Activated naive CD4-positive, alpha-beta T cell treated with anti-CD3 and anti-CD28 coated beads, Interleukin-2, amount 10 ng/mL, durations not matched to agents 7 days and 5 days (primary cell): ENCODE measurements at regions not wholly inside any gene's neighbourhood (a gene's known extent, or its start where the extent isn't known, plus 50 kb on each side); places are given as distances from the start of the nearest gene placed in this dataset.

ENCODE experiments used
- CTCF ChIA-PET: fragments of 350-600 bp; sonication (Branson Sonifier 250); formaldehyde crosslinking; loops from one replicate; lab custom pipeline; 2021; ENCODE audit warnings: antibody characterized with exemption; lab: Charles Lee
- DNase-seq: peaks from one replicate; pipeline ENCODE4 v3.0.0-alpha.2; 2020
- H3K27ac Mint-ChIP-seq: one replicate; pipeline ENCODE4 v1.8.0; 2021; ENCODE audit warnings: mild to moderate bottlenecking, moderate library complexity, mixed read lengths
- H3K27me3 Mint-ChIP-seq: one replicate; pipeline ENCODE4 v1.8.0; 2021; ENCODE audit warnings: mild to moderate bottlenecking, mixed read lengths
- H3K36me3 Mint-ChIP-seq: one replicate; pipeline ENCODE4 v1.8.0; 2021; ENCODE audit warnings: mixed read lengths
- H3K4me1 Mint-ChIP-seq: one replicate; pipeline ENCODE4 v1.8.0; 2021; ENCODE audit warnings: mixed read lengths
- H3K4me3 Mint-ChIP-seq: one replicate; pipeline ENCODE4 v1.8.0; 2021; ENCODE audit warnings: mild to moderate bottlenecking, moderate library complexity, mixed read lengths
- H3K9me3 Mint-ChIP-seq: one replicate; pipeline ENCODE4 v1.8.0; 2021; ENCODE audit warnings: mixed read lengths

DNA sequence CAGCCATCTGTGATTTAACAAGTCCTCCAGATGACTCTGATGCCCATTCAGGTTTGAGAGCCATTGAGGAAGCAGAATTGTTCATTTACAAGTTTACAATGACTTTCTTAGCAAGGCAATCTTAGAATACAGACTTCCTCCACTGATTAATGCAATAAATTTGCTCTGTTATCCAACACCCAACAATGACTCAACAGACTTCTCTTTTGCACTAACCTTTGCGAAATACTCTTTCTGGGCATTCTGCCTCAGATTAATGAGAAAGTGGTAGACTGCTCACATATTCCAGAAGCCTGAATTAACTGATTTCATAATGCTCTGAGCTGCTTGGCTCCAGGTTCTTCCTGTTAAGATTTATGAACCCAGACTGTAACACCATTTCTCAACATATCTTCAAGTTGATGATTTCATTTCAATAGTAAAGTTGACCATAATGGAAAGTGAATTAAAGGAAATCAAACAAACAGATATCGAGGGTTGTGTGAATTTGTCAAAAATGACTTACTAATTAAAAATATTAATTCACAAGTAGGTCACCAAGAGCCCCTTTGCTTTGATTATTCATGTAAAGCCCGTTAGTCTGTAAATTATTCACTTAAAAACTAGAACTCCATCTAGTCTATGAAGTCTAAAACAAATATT is 70.5 kb upstream of the BLID start:
- DNase-seq: no peak
- CTCF ChIA-PET: no interaction called here
- Mint-ChIP-seq H3K36me3 (no peaks in the 10 kb centered on the region), H3K4me1 (no peaks in the 10 kb centered on the region), H3K27me3 (no peaks in the 10 kb centered on the region), H3K27ac (no peak overlapping the region), H3K4me3 (no peak overlapping the region), H3K9me3 (no peaks in the 10 kb centered on the region)

DNA sequence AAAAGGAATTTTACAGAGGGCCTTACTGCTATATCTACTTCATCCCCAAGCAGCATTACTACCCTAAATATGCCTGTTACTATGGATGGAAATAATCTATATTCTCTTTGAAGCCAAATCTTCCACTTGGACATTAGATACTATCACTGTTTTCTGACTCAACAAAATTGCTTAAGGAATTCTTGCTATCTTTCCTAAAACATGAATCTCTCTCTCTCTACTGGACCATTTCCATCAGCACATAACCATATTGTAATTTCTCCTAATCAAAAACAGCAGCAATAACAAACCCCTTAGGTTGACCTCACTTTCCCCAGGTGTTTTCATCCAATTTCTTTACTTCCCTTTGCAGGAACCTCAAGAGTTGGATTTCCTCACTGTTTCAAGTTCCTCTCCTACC is 67.9 kb upstream of the BLID start:
- DNase-seq: no peak
- Mint-ChIP-seq H3K9me3 (no peaks in the 10 kb centered on the region), H3K27me3 (no peaks in the 10 kb centered on the region), H3K27ac (no peak overlapping the region), H3K36me3 (no peaks in the 10 kb centered on the region), H3K4me1 (no peaks in the 10 kb centered on the region), H3K4me3 (no peak overlapping the region)
- CTCF ChIA-PET: no interaction called here

DNA sequence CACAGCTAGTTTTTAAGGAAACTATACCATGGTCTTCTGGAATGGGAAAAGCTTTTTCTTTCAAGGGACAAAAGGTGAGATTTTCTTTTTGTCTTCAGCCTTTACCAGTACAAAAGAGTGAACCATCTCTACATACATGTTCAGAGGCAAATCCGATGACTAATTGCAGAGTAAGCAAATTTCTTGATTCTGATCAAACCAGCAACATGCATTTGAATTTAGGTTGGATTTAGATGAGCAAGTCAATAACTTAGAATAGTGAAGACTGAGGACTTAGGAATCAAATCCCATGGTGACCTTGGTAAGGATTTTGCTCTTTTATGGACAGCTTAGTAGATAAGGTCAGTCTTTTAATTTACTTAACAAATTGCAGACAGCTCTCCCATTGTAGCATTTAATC is 65.9 kb upstream of the BLID start:
- H3K9me3 Mint-ChIP-seq: no peaks in the 10 kb centered on the region
- no peak for DNase-seq
- no peak overlapping the region for H3K27ac Mint-ChIP-seq
- no peak overlapping the region for H3K4me3 Mint-ChIP-seq
- CTCF ChIA-PET: no interaction called here
- no peaks in the 10 kb centered on the region for H3K4me1 Mint-ChIP-seq
- no peaks in the 10 kb centered on the region for H3K27me3 Mint-ChIP-seq
- H3K36me3 Mint-ChIP-seq: no peaks in the 10 kb centered on the region

DNA sequence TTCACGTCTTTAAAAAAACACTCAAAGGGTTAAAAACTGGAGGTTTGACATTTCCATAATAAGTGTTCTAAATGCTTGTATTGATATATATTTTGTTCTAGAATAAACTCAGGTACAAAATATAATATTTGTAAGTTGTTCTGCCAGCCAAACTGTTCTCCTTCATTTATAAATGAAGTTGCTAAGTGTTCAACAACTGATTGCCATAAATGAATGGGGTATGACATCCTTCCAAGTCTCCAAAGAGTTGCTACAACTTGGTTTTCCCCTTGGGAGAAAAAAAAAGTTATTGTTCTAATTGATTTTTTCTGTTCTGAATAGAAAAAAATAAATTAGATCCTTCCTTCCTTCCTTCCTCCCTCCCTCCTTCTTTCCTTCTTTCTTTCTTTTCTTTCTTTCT is 65.4 kb upstream of the BLID start:
- no peak for DNase-seq
- no peaks in the 10 kb centered on the region for H3K9me3 Mint-ChIP-seq
- H3K27ac Mint-ChIP-seq: no peak overlapping the region
- no peaks in the 10 kb centered on the region for H3K4me1 Mint-ChIP-seq
- H3K27me3 Mint-ChIP-seq: no peaks in the 10 kb centered on the region
- no peak overlapping the region for H3K4me3 Mint-ChIP-seq
- no peaks in the 10 kb centered on the region for H3K36me3 Mint-ChIP-seq
- CTCF ChIA-PET: no interaction called here

DNA sequence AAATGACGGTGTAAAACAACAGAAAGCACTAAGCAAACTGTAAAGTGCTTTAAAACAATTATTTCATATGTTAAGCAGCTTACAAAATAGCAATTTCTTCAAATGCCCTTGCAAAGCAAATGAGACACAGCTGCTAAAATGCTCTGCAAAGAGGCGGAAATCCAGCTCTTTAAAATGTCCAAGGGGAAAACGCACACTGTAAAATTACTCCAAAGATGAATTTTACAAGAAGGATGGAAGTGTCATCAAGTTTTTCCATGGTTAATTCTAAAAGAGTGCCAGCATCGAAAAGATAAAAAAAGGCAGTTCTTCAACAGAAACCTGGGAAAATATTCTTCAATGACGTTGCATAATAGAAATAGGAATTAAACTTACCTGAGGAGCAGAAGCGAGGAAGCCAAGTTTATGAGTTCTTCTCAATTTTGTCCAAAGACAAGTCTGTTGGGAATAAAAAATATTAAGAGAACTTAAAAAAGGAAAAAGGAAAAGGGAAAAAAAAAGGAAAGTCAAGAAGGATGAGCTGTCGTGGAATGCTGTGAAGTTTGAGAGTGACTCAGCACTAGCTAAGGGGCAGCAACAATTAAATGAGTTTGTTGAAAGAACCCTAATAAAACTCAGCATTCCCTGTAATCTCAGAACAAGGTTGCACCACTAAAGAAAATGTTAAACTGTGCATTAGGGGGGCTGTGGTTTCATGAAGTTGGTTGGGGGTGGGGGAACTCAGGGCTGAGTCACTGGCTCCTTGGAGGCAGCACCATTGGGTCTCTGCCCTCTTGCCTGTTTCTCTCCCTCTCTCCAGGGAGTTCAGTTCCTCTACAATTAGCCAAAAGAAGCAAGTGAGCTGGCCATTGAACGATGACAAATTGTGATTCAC is 64.2 kb upstream of the BLID start:
- H3K36me3 Mint-ChIP-seq: no peaks in the 10 kb centered on the region
- CTCF ChIA-PET: no interaction called here
- no peak overlapping the region for H3K27ac Mint-ChIP-seq
- no peaks in the 10 kb centered on the region for H3K27me3 Mint-ChIP-seq
- H3K9me3 Mint-ChIP-seq: no peaks in the 10 kb centered on the region
- H3K4me3 Mint-ChIP-seq: no peak overlapping the region
- H3K4me1 Mint-ChIP-seq: no peaks in the 10 kb centered on the region
- DNase-seq: no peak

DNA sequence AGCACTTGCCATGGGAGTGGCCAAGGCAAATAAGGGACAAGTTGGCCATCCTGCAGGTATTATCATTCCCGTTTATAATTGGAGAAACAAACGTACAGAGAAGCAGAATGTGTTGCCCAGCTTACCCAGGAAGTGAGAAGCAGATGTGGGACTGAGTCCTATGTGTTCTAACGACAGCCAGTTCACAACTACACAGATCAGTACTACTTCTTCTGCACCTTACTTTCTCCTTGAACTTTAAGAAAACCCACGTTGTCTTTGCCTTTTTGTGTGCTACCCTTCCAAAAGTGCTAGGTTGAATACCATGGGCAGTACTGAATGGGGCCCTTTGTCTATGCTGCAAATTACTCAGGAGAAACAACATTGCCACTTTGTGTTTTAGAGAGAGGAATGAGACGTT is 62.8 kb upstream of the BLID start:
- no peaks in the 10 kb centered on the region for H3K36me3 Mint-ChIP-seq
- H3K27ac Mint-ChIP-seq: no peak overlapping the region
- H3K4me1 Mint-ChIP-seq: no peaks in the 10 kb centered on the region
- no peaks in the 10 kb centered on the region for H3K9me3 Mint-ChIP-seq
- CTCF ChIA-PET: no interaction called here
- DNase-seq: no peak
- H3K27me3 Mint-ChIP-seq: no peaks in the 10 kb centered on the region
- H3K4me3 Mint-ChIP-seq: no peak overlapping the region

DNA sequence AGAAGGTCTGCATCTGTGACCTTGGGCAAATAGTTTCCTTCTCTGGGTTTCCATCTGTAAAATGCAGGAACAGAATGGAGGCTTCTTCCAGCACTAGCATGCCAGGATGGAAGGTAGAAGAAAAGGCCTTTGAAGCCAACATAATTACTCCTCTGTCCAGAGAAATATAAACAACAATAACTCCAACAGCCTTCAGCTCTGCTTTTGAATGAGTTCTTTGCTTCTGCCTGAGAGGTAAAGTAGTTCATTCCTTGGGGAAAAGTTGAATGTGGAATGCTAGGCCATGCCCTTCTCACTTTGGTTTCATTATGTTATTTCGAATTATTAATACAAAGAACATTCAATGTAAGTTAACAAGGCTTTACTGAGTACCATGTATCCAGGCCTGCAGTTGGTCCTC is 61.2 kb upstream of the BLID start:
- H3K4me1 Mint-ChIP-seq: no peaks in the 10 kb centered on the region
- no peaks in the 10 kb centered on the region for H3K9me3 Mint-ChIP-seq
- no peak overlapping the region for H3K4me3 Mint-ChIP-seq
- DNase-seq: no peak
- no peaks in the 10 kb centered on the region for H3K36me3 Mint-ChIP-seq
- no peaks in the 10 kb centered on the region for H3K27me3 Mint-ChIP-seq
- CTCF ChIA-PET: no interaction called here
- H3K27ac Mint-ChIP-seq: no peak overlapping the region

GRCh38 chr11:122176651-122177050 is 60.6 kb upstream of the BLID start:
- Mint-ChIP-seq H3K27ac (no peak overlapping the region), H3K27me3 (no peaks in the 10 kb centered on the region), H3K4me1 (no peaks in the 10 kb centered on the region), H3K4me3 (no peak overlapping the region), H3K36me3 (no peaks in the 10 kb centered on the region), H3K9me3 (no peaks in the 10 kb centered on the region)
- DNase-seq: no peak
- CTCF ChIA-PET: no interaction called here

DNA sequence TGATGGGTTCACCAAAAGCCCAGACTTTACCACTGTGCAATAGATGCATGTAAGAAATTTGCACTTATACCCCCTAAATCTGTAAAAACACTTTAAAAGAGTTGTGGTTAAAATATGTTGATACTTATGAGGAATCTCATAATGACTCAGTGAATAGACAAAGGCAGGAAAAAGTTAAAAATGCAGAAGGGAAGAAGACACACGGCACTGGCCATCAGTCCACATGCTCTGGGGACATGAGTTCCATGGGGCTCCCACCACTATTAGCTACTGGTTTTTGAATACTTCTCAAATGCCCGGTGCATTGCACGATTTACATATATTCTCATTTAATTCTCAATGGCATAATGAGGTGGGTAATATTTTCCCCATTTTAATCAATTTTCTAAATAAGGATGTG is 59.3 kb upstream of the BLID start:
- CTCF ChIA-PET: no interaction called here
- Mint-ChIP-seq H3K9me3 (no peaks in the 10 kb centered on the region), H3K4me3 (no peak overlapping the region), H3K4me1 (no peaks in the 10 kb centered on the region), H3K27ac (no peak overlapping the region), H3K27me3 (no peaks in the 10 kb centered on the region), H3K36me3 (no peaks in the 10 kb centered on the region)
- DNase-seq: no peak

DNA sequence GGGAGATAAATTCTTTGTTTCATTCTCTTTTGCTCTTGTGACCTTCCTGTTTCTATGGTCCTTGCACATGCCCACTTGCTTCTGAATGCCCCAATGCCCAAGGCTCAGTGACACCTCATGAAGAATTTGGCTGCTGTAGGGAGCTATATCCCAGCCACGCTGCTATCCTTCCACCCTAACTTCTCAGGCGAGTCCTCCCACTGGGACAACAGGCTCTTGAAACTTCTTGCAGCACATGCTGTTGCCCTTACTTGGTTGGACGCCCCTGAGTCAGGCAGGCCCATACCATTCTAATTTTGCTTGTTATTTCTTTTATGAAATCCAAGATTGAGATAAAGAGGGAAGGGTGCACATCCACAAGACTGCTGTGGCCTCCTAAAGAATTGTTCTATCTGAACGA is 57.6 kb upstream of the BLID start:
- CTCF ChIA-PET: no interaction called here
- Mint-ChIP-seq H3K36me3 (no peaks in the 10 kb centered on the region), H3K4me1 (no peaks in the 10 kb centered on the region), H3K4me3 (no peak overlapping the region), H3K9me3 (no peaks in the 10 kb centered on the region), H3K27me3 (no peaks in the 10 kb centered on the region), H3K27ac (no peak overlapping the region)
- no peak for DNase-seq

DNA sequence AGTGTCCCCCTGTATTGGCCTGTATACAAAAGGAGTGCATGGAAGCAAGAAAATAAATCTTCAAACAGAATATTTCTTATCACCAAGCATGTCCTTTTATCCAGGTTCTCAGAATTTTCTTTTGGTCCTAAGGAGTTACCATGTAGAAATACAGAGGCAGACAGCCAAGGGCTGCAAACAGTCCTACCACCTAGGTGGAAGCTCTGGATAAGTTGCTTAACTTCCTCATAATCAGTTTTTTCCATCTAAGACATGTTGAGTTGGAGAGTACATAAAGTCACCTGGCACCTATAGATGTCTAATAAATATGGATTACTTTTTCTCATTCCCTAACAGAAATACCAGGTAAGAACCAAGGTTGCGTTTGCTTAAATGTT is 57.0 kb upstream of the BLID start:
- no peaks in the 10 kb centered on the region for H3K27me3 Mint-ChIP-seq
- no peak overlapping the region for H3K27ac Mint-ChIP-seq
- no peaks in the 10 kb centered on the region for H3K9me3 Mint-ChIP-seq
- H3K4me1 Mint-ChIP-seq: no peaks in the 10 kb centered on the region
- no peaks in the 10 kb centered on the region for H3K36me3 Mint-ChIP-seq
- CTCF ChIA-PET: no interaction called here
- no peak for DNase-seq
- no peak overlapping the region for H3K4me3 Mint-ChIP-seq

DNA sequence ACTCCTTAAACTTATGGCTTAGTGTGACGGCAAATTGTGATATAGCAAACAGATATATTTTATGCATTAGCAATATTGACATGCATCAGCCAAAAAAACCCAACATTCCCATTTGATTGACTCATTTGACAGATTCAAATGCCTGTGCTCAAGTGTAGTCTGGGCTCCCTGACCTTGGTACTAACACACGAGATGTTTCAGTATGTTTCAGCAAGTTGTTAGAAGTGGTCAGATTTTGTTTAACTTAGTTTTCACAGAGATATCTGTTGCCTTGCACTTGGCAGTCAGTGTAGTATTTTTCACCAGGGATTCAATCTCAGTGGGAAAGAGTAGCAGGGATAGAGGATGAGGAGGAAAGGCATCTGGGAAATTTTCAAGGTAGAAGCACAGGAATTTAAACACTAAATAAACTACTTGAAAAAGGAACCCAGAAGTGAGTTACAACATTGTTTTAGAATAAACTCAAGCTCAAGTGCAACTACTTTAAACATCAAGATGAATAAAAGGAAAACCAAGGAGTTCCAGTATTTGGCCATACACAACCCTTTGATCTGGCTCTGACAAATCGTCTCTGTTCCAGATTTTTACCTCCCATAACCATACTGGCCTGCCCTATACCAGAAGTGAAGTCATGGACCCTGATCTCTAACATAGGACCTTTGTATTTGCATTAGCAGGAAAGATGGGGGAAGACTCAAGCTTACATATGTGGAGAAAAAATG is 56.5 kb upstream of the BLID start:
- Mint-ChIP-seq H3K27ac (no peak overlapping the region), H3K9me3 (no peaks in the 10 kb centered on the region), H3K4me1 (no peaks in the 10 kb centered on the region), H3K4me3 (no peak overlapping the region), H3K27me3 (no peaks in the 10 kb centered on the region), H3K36me3 (no peaks in the 10 kb centered on the region)
- DNase-seq: no peak
- CTCF ChIA-PET: no interaction called here

GRCh38 chr11:122170815-122171475 is 54.9 kb upstream of the BLID start:
- Mint-ChIP-seq H3K27me3 (no peaks in the 10 kb centered on the region), H3K27ac (no peak overlapping the region), H3K4me3 (no peak overlapping the region), H3K36me3 (no peaks in the 10 kb centered on the region), H3K4me1 (no peaks in the 10 kb centered on the region), H3K9me3 (no peaks in the 10 kb centered on the region)
- DNase-seq: no peak
- CTCF ChIA-PET: no interaction called here

GRCh38 chr11:122168218-122168617 is 52.2 kb upstream of the BLID start:
- Mint-ChIP-seq H3K27ac (no peak overlapping the region), H3K4me3 (no peak overlapping the region), H3K36me3 (no peaks in the 10 kb centered on the region), H3K4me1 (no peaks in the 10 kb centered on the region), H3K27me3 (no peaks in the 10 kb centered on the region), H3K9me3 (no peaks in the 10 kb centered on the region)
- no peak for DNase-seq
- CTCF ChIA-PET: no interaction called here
